GM12891 (cell line): ENCODE measurements at regions not wholly inside any gene's neighbourhood (a gene's known extent, or its start where the extent isn't known, plus 50 kb on each side); places are given as distances from the start of the nearest gene placed in this dataset.

Experiments
- POLR2AphosphoS5 ChIP-seq: IDR thresholded peaks from 2 replicates; pipeline ENCODE4 v1.6.1; 2011; ENCODE audit warnings: low read depth, low read length, control low read depth
- SPI1 ChIP-seq: IDR thresholded peaks from 2 replicates; pipeline ENCODE4 v1.6.1; 2011; ENCODE audit warnings: low read depth, low read length, control low read depth

DNA sequence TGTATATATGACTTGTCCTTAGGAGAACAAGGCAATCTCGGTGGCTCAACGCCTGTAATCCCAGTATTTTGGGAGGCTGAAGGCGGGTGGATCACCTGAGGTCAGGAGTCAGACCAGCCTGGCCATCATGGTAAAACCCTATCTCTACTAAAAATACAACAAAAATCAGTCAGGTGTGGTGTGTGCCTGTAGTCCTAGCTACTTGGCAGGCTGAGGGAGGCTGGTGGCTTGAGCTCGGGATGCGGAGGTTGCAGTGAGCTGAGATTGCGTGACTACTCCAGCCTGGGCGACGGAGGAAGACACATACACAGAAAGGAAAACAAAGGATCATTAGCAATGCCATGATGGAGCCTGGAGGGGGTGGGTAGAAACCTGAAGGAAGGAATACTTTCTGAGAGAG lies 166.6 kb upstream of the RREB1 start:
- TF ChIP-seq SPI1 (no peak), POLR2AphosphoS5 (no peak)
